PFSK-1 (cell line): ENCODE measurements at regions not wholly inside any gene's neighbourhood (a gene's known extent, or its start where the extent isn't known, plus 50 kb on each side); places are given as distances from the start of the nearest gene placed in this dataset.

Source experiments
- FOXP2 ChIP-seq: optimal IDR thresholded peaks from 2 replicates; pipeline ENCODE3; 2011; ENCODE audit warnings: borderline replicate concordance, control low read depth, inconsistent platforms; ENCODE audit not compliant: insufficient read depth; ENCODE audit errors: extremely low read length, extremely low read depth
- POLR2AphosphoS5 ChIP-seq: IDR thresholded peaks from 2 replicates; pipeline ENCODE4 v1.6.1; 2012; ENCODE audit warnings: low read depth, mild to moderate bottlenecking, control low read depth, low read length, moderate library complexity
- SIN3A ChIP-seq: IDR thresholded peaks from 2 replicates; pipeline ENCODE4 v1.6.1; 2012; ENCODE audit warnings: mild to moderate bottlenecking, low read length, moderate library complexity, borderline replicate concordance; ENCODE audit not compliant: insufficient read depth
- TAF1 ChIP-seq: IDR thresholded peaks from 2 replicates; pipeline ENCODE4 v1.6.1; 2012; ENCODE audit warnings: low read length, control low read depth, borderline replicate concordance; ENCODE audit not compliant: insufficient read depth
- TF ChIP-seq, protein P1 (sequence below), 2 experiments: IDR thresholded peaks; 2 replicates each; pipeline versions ENCODE4 v1.6.1 to v1.8.0; 2011 to 2012; ENCODE audit warnings: low read depth in 2 of 2, low read length in 2 of 2, control low read depth in 1 of 2, inconsistent platforms in 1 of 2, mild to moderate bottlenecking in 1 of 2, moderate library complexity in 1 of 2; ENCODE audit not compliant: insufficient read depth in 1 of 2

DNA sequence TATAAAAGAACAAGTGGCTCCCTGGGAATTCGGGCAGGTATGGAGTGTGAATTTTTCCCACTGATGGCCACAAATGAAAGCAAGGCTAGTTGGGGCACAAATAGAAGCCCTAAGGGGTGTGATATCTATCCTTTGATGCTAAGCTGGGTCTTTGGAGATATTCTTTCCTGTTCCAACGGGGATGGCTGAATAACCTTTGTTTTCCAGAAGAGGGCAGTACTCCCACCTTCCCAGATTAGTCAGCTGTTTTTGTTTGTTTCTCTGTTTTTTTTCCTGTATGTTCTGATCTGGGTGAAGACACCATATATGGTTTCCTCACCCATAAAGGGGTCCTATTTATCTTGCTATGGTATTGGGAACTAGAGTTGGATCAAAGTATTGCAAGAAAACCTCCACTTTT is 947.7 kb upstream of the SORCS1 start:
- TF ChIP-seq FOXP2 (no peak), POLR2AphosphoS5 (no peak), TAF1 (no peak), SIN3A (no peak)
- TF ChIP-seq, protein P1, sequence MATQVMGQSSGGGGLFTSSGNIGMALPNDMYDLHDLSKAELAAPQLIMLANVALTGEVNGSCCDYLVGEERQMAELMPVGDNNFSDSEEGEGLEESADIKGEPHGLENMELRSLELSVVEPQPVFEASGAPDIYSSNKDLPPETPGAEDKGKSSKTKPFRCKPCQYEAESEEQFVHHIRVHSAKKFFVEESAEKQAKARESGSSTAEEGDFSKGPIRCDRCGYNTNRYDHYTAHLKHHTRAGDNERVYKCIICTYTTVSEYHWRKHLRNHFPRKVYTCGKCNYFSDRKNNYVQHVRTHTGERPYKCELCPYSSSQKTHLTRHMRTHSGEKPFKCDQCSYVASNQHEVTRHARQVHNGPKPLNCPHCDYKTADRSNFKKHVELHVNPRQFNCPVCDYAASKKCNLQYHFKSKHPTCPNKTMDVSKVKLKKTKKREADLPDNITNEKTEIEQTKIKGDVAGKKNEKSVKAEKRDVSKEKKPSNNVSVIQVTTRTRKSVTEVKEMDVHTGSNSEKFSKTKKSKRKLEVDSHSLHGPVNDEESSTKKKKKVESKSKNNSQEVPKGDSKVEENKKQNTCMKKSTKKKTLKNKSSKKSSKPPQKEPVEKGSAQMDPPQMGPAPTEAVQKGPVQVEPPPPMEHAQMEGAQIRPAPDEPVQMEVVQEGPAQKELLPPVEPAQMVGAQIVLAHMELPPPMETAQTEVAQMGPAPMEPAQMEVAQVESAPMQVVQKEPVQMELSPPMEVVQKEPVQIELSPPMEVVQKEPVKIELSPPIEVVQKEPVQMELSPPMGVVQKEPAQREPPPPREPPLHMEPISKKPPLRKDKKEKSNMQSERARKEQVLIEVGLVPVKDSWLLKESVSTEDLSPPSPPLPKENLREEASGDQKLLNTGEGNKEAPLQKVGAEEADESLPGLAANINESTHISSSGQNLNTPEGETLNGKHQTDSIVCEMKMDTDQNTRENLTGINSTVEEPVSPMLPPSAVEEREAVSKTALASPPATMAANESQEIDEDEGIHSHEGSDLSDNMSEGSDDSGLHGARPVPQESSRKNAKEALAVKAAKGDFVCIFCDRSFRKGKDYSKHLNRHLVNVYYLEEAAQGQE (IDR thresholded peaks at IDR 0.05; ENCODE audit: insufficient read depth in 1 of 2, low read depth in 2 of 2, low read length in 2 of 2): no peak

DNA sequence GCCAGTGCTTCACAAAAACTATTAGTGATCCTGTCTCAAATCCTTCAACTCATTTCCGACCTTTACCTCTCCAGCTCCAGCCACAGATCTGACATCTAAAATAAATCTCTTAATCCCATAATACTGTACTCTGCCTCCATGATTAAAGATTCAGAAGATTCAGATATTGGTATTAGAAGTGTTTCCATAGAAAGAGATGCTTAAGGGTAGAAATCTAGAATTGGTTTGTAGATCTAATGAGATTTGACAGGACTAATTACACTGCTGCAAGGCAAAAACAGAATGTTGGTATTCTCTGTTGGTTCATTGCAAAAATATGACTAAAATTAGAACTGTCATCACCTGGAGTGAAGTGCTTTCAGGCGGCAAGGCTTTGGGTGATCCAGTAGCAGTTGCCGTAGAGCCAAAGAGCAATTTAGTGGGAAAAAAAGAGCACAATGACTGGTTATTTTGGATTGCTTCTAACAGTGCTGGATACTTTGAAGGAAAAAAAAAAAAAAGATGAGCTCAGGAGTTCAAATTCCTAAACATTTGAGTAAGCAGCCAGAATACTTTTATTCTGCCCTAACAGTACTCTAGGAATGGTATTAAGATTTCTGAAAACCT is 940.1 kb upstream of the SORCS1 start:
- no peak for TF ChIP-seq FOXP2
- TF ChIP-seq, protein P1 (IDR thresholded peaks at IDR 0.05; ENCODE audit: insufficient read depth in 1 of 2, low read depth in 2 of 2, low read length in 2 of 2): no peak
- no peak for TF ChIP-seq POLR2AphosphoS5
- TF ChIP-seq TAF1: no peak
- TF ChIP-seq SIN3A: no peak

DNA sequence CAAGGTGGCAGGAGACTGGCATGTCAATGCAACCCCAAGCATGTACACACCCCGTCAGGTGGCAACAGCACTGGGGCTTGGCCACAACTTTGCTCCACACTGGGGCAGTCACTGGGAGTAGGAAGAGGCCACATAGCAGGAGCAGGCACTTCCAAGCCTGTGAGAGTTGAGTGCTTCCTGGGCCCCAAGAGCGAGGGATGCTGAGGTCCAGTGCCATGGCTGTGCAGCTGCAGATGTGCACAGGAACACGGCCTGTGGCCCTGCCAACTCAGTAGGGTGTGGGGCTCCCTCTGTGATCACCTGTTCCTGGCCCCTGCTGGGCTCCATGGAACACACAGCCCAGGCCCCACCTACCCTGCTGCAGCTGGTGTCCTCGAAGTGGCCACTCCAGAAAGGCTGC is 932.8 kb upstream of the SORCS1 start:
- TF ChIP-seq FOXP2: no peak
- TF ChIP-seq, protein P1 (IDR thresholded peaks at IDR 0.05; ENCODE audit: insufficient read depth in 1 of 2, low read depth in 2 of 2, low read length in 2 of 2): no peak
- TF ChIP-seq TAF1: no peak
- no peak for TF ChIP-seq SIN3A
- no peak for TF ChIP-seq POLR2AphosphoS5

DNA sequence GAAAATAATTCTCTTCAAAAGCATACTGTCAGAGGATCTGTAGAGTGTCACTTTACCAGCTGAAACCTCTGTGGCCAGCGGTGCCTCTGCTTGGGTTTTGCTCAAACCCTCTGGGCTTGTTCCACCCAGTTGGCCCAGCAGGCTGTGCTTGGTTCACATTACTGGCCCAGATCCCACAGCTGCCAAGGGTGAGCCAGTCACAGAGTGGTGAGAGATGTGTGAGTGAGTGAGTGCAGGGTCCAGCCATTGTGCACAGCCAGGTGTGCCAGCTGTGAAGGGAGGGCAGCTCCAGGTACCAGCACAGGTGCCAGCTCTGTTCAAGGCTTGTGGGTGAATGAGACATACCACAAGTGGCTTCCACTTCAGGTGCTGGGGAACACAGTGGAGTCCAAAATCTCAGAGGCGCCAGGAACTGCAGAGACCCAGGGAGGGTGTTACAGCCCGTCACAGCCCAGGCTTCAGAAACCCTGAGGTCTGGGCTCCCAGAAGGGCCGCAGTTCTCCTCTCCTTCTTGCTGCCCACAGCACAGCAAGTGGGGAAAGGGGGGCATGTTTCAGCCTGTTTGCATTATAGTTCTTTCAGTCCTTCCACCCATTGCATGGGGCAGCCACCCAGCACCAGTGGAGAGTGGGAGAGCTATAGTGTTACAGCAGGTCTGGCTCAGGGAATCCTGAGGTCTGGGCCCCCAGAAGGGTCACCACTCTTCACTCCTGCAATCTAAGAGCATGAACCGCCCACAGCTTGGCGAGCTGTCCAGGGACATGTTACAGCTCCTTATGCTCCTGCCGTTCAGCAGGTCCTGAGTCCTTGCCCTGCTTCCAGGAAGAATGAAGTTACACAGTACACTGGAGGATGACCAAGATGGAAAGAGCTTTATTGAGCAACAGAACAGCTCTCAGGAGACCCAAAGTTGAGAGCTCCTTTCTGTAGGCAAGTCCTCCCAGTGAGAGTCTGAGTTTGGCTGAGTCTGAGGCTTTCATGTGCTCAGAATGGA is 931.7 kb upstream of the SORCS1 start:
- TF ChIP-seq TAF1 (no peak), POLR2AphosphoS5 (no peak)

DNA sequence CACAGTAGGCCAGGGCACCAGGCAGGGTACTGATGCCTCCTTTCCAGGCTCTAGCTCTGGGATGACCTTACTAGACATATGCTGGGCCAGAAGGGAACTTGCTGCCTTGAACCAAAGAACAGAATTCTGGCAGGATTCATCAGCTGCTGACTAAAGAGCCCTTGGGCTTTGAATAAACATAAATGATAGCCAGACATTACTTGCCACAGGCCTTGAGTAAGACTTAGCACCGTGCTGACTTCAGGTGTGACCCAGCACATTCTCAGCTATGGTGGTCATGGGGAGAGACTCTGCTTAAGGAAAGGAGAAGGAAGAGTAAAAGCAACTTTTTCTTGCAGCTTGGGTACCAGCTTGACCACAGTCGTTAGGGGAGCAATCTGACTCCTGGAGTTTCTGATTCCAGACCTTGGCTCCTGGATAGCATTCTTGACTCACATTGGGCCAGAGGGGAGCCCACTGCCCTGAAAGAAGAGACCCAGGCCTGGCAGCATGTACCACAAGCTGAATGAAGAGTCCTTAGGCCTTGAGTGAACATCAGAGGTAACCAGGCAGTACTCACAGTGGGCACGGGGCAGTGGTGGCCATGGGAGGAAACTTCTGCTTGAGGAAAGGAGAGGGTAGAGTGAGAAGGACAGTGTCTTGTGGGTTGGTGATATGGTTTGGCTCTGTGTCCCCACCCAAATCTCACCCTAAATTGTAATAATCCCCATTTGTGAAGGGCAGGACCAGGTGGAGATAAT is 926.1 kb upstream of the SORCS1 start:
- TF ChIP-seq SIN3A (no peak), FOXP2 (no peak), TAF1 (no peak), POLR2AphosphoS5 (no peak)
- TF ChIP-seq, protein P1 (IDR thresholded peaks at IDR 0.05; ENCODE audit: insufficient read depth in 1 of 2, low read depth in 2 of 2, low read length in 2 of 2): no peak
